DOHH2 (cell line): ENCODE measurements at regions not wholly inside any gene's neighbourhood (a gene's known extent, or its start where the extent isn't known, plus 50 kb on each side); places are given as distances from the start of the nearest gene placed in this dataset.

Experiments
- H3F3A ChIP-seq: fragments of 200-600 bp; sonication (generic), shearing (Covaris generic); 2 replicates; pipeline ENCODE4 v1.6.0; 2016; ENCODE audit warnings: antibody characterized with exemption, mild to moderate bottlenecking; ENCODE audit not compliant: control insufficient read depth, insufficient read depth
- H3K27ac ChIP-seq: fragments of 200-600 bp; sonication (generic); 2 replicates; pipeline ENCODE4 v1.5.1; 2014; ENCODE audit warnings: low read depth, mild to moderate bottlenecking, low read length, moderate library complexity
- H3K27me3 ChIP-seq: fragments of 200-600 bp; sonication (generic); 2 replicates; pipeline ENCODE4 v1.6.1; 2014; ENCODE audit warnings: mild to moderate bottlenecking, low read length, mixed read lengths; ENCODE audit not compliant: control insufficient read depth
- H3K36me3 ChIP-seq: fragments of 200-600 bp; sonication (generic); 2 replicates; pipeline ENCODE4 v1.6.1; 2014; ENCODE audit warnings: mild to moderate bottlenecking, low read length, moderate library complexity, mixed read lengths; ENCODE audit not compliant: control insufficient read depth
- H3K4me1 ChIP-seq: fragments of 200-600 bp; sonication (generic); 2 replicates; pipeline ENCODE4 v1.6.1; 2014; ENCODE audit warnings: mild to moderate bottlenecking, low read length, mixed read lengths; ENCODE audit not compliant: control insufficient read depth
- H3K4me2 ChIP-seq: fragments of 200-600 bp; sonication (generic); 2 replicates; pipeline ENCODE4 v1.6.0; 2014; ENCODE audit warnings: mild to moderate bottlenecking, low read length, moderate library complexity
- H3K4me3 ChIP-seq: fragments of 200-600 bp; sonication (generic); 2 replicates; pipeline ENCODE4 v1.5.1; 2014; ENCODE audit warnings: mild to moderate bottlenecking, low read length, mixed read lengths
- H3K79me2 ChIP-seq: fragments of 200-600 bp; sonication (generic); 2 replicates; pipeline ENCODE4 v1.6.1; 2014; ENCODE audit warnings: mild to moderate bottlenecking, low read length, mixed read lengths; ENCODE audit not compliant: control insufficient read depth
- H3K9me2 ChIP-seq: fragments of 200-600 bp; sonication (generic); replicated peaks from 2 replicates; pipeline ENCODE4 v1.6.1; 2014; ENCODE audit warnings: mild to moderate bottlenecking, low read length, mixed read lengths; ENCODE audit not compliant: control insufficient read depth
- H3K9me3 ChIP-seq: fragments of 200-600 bp; sonication (generic); 2 replicates; pipeline ENCODE4 v1.6.1; 2014; ENCODE audit warnings: antibody characterized with exemption, low read length, mixed read lengths; ENCODE audit not compliant: control insufficient read depth, insufficient read depth
- H4K20me1 ChIP-seq: fragments of 200-600 bp; sonication (generic); 2 replicates; pipeline ENCODE4 v1.6.0; 2014; ENCODE audit warnings: low read depth, mild to moderate bottlenecking, antibody characterized with exemption, low read length, moderate library complexity; ENCODE audit not compliant: control insufficient read depth, insufficient read depth
- CTCF ChIP-seq: fragments of 200-600 bp; sonication (generic); IDR thresholded peaks from one replicate; pipeline ENCODE4 v1.5.1; 2014; ENCODE audit warnings: antibody characterized with exemption, mild to moderate bottlenecking, low read depth, low read length; ENCODE audit not compliant: poor library complexity, severe bottlenecking
- EZH2phosphoT487 ChIP-seq: fragments of 200-600 bp; sonication (generic); IDR thresholded peaks from 2 replicates; pipeline ENCODE4 v1.6.1; 2017; ENCODE audit warnings: borderline replicate concordance, mild to moderate bottlenecking, antibody characterized with exemption, low read length, moderate library complexity, mixed read lengths

- Histone ChIP-seq H3K9me3 (no peaks in the 10 kb centered on the region; the same call in 1 of the 2 replicates), H3K4me3 (no peak overlapping the region), H3K4me1 (no peaks in the 10 kb centered on the region), H3K27ac (no peak overlapping the region), H3K79me2 (no peaks in the 10 kb centered on the region), H4K20me1 (no peaks in the 10 kb centered on the region), H3K4me2 (no peak overlapping the region), H3K27me3 (no peaks in the 10 kb centered on the region), H3K9me2 (no peaks in the 10 kb centered on the region), H3F3A (no peaks in the 10 kb centered on the region), H3K36me3 (no peaks in the 10 kb centered on the region)
- TF ChIP-seq EZH2phosphoT487 (no peak), CTCF (no peak)
These were observed 935.2 kb upstream of the TYRP1 start for GRCh38 chr9:11758016-11758415.

DNA sequence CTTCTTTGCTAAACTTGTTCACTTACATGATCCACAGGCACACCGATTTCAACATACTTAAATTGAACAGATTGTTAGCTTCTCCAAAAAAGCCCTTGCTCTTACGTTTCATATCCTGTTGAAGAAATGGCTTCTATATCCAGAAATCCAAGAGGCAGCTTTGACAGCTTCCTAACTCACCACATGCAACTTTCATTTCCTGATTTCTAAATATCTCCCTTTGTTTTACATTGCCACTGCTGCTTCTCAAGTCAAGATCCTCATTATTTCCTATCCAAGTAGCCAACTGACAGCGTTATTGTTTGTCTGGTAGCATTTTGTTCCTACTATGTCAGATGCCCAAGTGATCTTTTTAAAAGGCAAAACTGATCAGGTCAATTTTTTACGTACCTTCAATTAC is 913.2 kb upstream of the TYRP1 start:
- no peaks in the 10 kb centered on the region for H3K36me3 ChIP-seq
- no peak overlapping the region for H3K4me3 ChIP-seq
- no peaks in the 10 kb centered on the region for H4K20me1 ChIP-seq
- no peaks in the 10 kb centered on the region for H3K79me2 ChIP-seq
- H3K9me3 ChIP-seq: no peaks in the 10 kb centered on the region
- H3K27ac ChIP-seq: no peak overlapping the region
- no peak for TF ChIP-seq CTCF
- no peak for TF ChIP-seq EZH2phosphoT487
- no peaks in the 10 kb centered on the region for H3K27me3 ChIP-seq
- H3F3A ChIP-seq: no peaks in the 10 kb centered on the region
- H3K4me1 ChIP-seq: no peaks in the 10 kb centered on the region
- H3K4me2 ChIP-seq: no peak overlapping the region
- H3K9me2 ChIP-seq: no peaks in the 10 kb centered on the region

DNA sequence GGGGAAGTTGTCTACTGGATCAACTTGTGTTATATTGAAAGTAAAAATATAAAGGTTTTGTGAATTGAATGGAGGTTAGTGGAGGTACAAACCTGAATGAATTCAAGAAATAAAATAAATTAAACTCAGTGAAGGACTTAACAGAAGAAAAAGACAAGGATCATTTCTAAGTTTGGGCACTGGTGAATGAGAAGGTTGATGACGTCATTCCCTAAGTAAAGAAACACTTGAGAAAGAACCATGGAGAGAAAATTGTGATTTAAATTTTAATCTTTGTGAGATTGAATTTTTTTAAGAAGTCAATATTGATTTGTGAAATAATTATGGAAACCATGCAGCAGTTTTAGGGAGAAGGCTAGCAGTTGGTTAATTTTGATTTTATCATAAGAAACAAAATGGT is 900.3 kb upstream of the TYRP1 start:
- Histone ChIP-seq H3K4me1 (no peaks in the 10 kb centered on the region), H3K27ac (no peak overlapping the region), H3K79me2 (no peaks in the 10 kb centered on the region), H3K27me3 (no peaks in the 10 kb centered on the region), H4K20me1 (no peaks in the 10 kb centered on the region), H3F3A (no peaks in the 10 kb centered on the region), H3K9me2 (no peaks in the 10 kb centered on the region; the same call in 1 of the 2 replicates), H3K36me3 (no peaks in the 10 kb centered on the region), H3K4me3 (no peak overlapping the region), H3K4me2 (no peak overlapping the region), H3K9me3 (peaks cover 4% of the 10 kb centered on the region; the same call in 1 of the 2 replicates)
- TF ChIP-seq EZH2phosphoT487 (no peak), CTCF (no peak)
